HCT116 (cell line): ENCODE measurements at regions not wholly inside any gene's neighbourhood (a gene's known extent, or its start where the extent isn't known, plus 50 kb on each side); places are given as distances from the start of the nearest gene placed in this dataset.

Experiments
- ATAC-seq: fragments of 200-7000 bp; cut with Tn5 transposase; 2 replicates; pipeline ENCODE4 v1.9.1; 2020; ENCODE audit warnings: mild to moderate bottlenecking, moderate library complexity
- BruUV-seq: library from RNA; stranded (reverse); fragments of 400-500 nt; replicated peaks from 2 replicates; lab custom pipeline; 2021; lab: Mats Ljungman, UMichigan
- CTCF ChIA-PET: fragments of 300-600 bp; sonication (Branson Sonifier 250); formaldehyde crosslinking; loops from one replicate; lab custom pipeline; 2021; ENCODE audit warnings: antibody characterized with exemption; lab: Charles Lee
- POLR2A ChIA-PET: fragments of 300-600, 350-600 bp; sonication (Branson Sonifier 250); formaldehyde crosslinking; loops from one replicate; lab custom pipeline; 2021; ENCODE audit warnings: antibody characterized with exemption; lab: Charles Lee
- RAD21 ChIA-PET, 2 experiments: fragments of 300-600 bp; sonication (Branson Sonifier 250); formaldehyde crosslinking; loops; one replicate each; lab custom pipeline; 2023; ENCODE audit warnings: low total read pairs in 2 of 2; ENCODE audit not compliant: uncharacterized antibody in 2 of 2, unreplicated experiment in 2 of 2, low non-redundant PET in 1 of 2; lab: Charles Lee
- DNase-seq: peaks from one replicate; pipeline ENCODE4 v3.0.0-alpha.2; 2010; ENCODE audit warnings: low read depth, low spot score
- H2AFZ ChIP-seq: fragments of 200-600 bp; shearing (Covaris generic), sonication (generic); 2 replicates; pipeline ENCODE4 v1.6.1; 2017; ENCODE audit warnings: low read depth, mixed run types, mixed read lengths, antibody characterized with exemption, low read length; ENCODE audit not compliant: poor library complexity, severe bottlenecking
- H3K27ac ChIP-seq: 2 replicates; pipeline ENCODE4 v1.5.1; 2012; ENCODE audit warnings: low read depth, low read length
- H3K27me3 ChIP-seq: fragments of 200-600 bp; sonication (generic); 2 replicates; pipeline ENCODE4 v1.6.1; 2016; ENCODE audit warnings: mixed run types, low read length, mixed read lengths; ENCODE audit not compliant: insufficient read depth
- H3K36me3 ChIP-seq, 2 experiments: fragments of 200-500 bp in 1 of 2; fragments of 200-600 bp in 1 of 2; sonication (Bioruptor generic) in 1 of 2; sonication (generic) in 1 of 2; 2 replicates each; pipeline versions ENCODE4 v1.5.1 to v1.6.1; 2014 to 2016; ENCODE audit warnings: low read length in 2 of 2, inconsistent platforms in 1 of 2, mixed read lengths in 1 of 2, mixed run types in 1 of 2; ENCODE audit not compliant: insufficient read depth in 2 of 2, control insufficient read depth in 1 of 2
- H3K4me1 ChIP-seq, 2 experiments: fragments of 200-600 bp in 1 of 2; sonication (generic) in 1 of 2; 2 replicates each; pipeline versions ENCODE4 v1.5.1 to v1.6.1; 2012 to 2017; ENCODE audit warnings: low read length in 2 of 2, inconsistent platforms in 1 of 2, mild to moderate bottlenecking in 1 of 2, mixed read lengths in 1 of 2, mixed run types in 1 of 2, moderate library complexity in 1 of 2; ENCODE audit not compliant: insufficient read depth in 2 of 2, control insufficient read depth in 1 of 2
- H3K4me2 ChIP-seq: fragments of 200-600 bp; sonication (generic); 2 replicates; pipeline ENCODE4 v1.6.1; 2017; ENCODE audit warnings: mixed run types, low read length, mixed read lengths
- H3K4me3 ChIP-seq, 2 experiments: fragments of 200-600 bp in 1 of 2; sonication (generic) in 1 of 2; replicated peaks in 1 of 2; 2 replicates each; pipeline ENCODE4 v1.5.1; 2011 to 2016; ENCODE audit warnings: low read length in 2 of 2, control low read depth in 1 of 2, low read depth in 1 of 2, mild to moderate bottlenecking in 1 of 2, mixed read lengths in 1 of 2, mixed run types in 1 of 2
- H3K79me2 ChIP-seq: fragments of 200-600 bp; sonication (generic); 2 replicates; pipeline ENCODE4 v1.6.1; 2017; ENCODE audit warnings: mild to moderate bottlenecking, mixed run types, low read length, moderate library complexity, mixed read lengths; ENCODE audit not compliant: insufficient read depth
- H3K9ac ChIP-seq: fragments of 200-600 bp; sonication (generic); 2 replicates; pipeline ENCODE4 v1.6.1; 2016; ENCODE audit warnings: low read length, mixed read lengths
- H3K9me2 ChIP-seq: fragments of 200-600 bp; sonication (generic), shearing (Covaris generic); 2 replicates; pipeline ENCODE4 v1.6.1; 2017; ENCODE audit warnings: mixed run types, mild to moderate bottlenecking, moderate library complexity; ENCODE audit not compliant: insufficient read depth
- H3K9me3 ChIP-seq, 2 experiments: fragments of 200-500 bp in 1 of 2; fragments of 200-600 bp in 1 of 2; sonication (Bioruptor generic) in 1 of 2; sonication (generic) in 1 of 2; 2 replicates each; pipeline ENCODE4 v1.6.1; 2014 to 2017; ENCODE audit warnings: low read length in 2 of 2, mixed read lengths in 2 of 2, inconsistent platforms in 1 of 2, low read depth in 1 of 2, mild to moderate bottlenecking in 1 of 2, mixed run types in 1 of 2, moderate library complexity in 1 of 2; ENCODE audit not compliant: control insufficient read depth in 1 of 2, insufficient read depth in 1 of 2
- H4K20me1 ChIP-seq: fragments of 200-600 bp; sonication (generic), shearing (Covaris generic); 2 replicates; pipeline ENCODE4 v1.6.1; 2017; ENCODE audit warnings: mixed run types, mild to moderate bottlenecking, moderate library complexity; ENCODE audit not compliant: insufficient read depth
- CEBPB ChIP-seq: IDR thresholded peaks from 2 replicates; pipeline ENCODE4 v1.6.1; 2012; ENCODE audit warnings: low read depth
- EGR1 ChIP-seq: IDR thresholded peaks from 2 replicates; pipeline ENCODE4 v1.6.1; 2012; ENCODE audit warnings: low read depth
- ELF1 ChIP-seq: IDR thresholded peaks from 2 replicates; pipeline ENCODE4 v1.6.1; 2012; ENCODE audit warnings: low read depth, borderline replicate concordance
- JUND ChIP-seq: IDR thresholded peaks from 2 replicates; pipeline ENCODE4 v1.6.1; 2012
- RAD21 ChIP-seq: IDR thresholded peaks from 2 replicates; pipeline ENCODE4 v1.6.1; 2012; ENCODE audit warnings: low read depth, mild to moderate bottlenecking
- SIN3A ChIP-seq: IDR thresholded peaks from 2 replicates; pipeline ENCODE4 v1.6.1; 2012; ENCODE audit warnings: low read depth
- SRF ChIP-seq: IDR thresholded peaks from 2 replicates; pipeline ENCODE4 v1.6.1; 2012; ENCODE audit warnings: low read depth
- TCF7L2 ChIP-seq: IDR thresholded peaks from 2 replicates; pipeline ENCODE4 v1.7.0; 2011; ENCODE audit warnings: borderline replicate concordance, inconsistent platforms; ENCODE audit not compliant: insufficient read depth, insufficient read length; ENCODE audit errors: extremely low read depth
- YY1 ChIP-seq: IDR thresholded peaks from 2 replicates; pipeline ENCODE4 v1.6.1; 2011; ENCODE audit warnings: low read length, low read depth, moderate library complexity, mild to moderate bottlenecking; ENCODE audit not compliant: insufficient replicate concordance; ENCODE audit errors: extremely low read depth
- ZFX ChIP-seq: fragments of 450-650 bp; IDR thresholded peaks from 2 replicates; pipeline ENCODE4 v1.6.1; 2017
- ZNF274 ChIP-seq: fragments of 200-500 bp; sonication (Bioruptor generic); IDR thresholded peaks from 2 replicates; pipeline ENCODE4 v1.6.1; 2014; ENCODE audit warnings: mild to moderate bottlenecking, low read depth, low read length, inconsistent platforms
- intact Hi-C: fragments of 100-400 bp; cut with micrococcal nuclease; formaldehyde crosslinking; loops from 2 replicates; pipeline ENCODE4 v1.10.0; 2022
- TF ChIP-seq, protein P1 (sequence below), 3 experiments: fragments of 200-600 bp in 1 of 3; sonication (generic) in 1 of 3; IDR thresholded peaks in 2 of 3; conservative IDR thresholded peaks in 1 of 3; 2 replicates each; pipeline ENCODE4 v1.5.1; 2012 to 2017; ENCODE audit warnings: low read depth in 2 of 3, low read length in 2 of 3, antibody characterized with exemption in 1 of 3, borderline replicate concordance in 1 of 3, control low read depth in 1 of 3, mild to moderate bottlenecking in 1 of 3, mixed read lengths in 1 of 3, mixed run types in 1 of 3, moderate library complexity in 1 of 3; ENCODE audit not compliant: insufficient read depth in 1 of 3

DNA sequence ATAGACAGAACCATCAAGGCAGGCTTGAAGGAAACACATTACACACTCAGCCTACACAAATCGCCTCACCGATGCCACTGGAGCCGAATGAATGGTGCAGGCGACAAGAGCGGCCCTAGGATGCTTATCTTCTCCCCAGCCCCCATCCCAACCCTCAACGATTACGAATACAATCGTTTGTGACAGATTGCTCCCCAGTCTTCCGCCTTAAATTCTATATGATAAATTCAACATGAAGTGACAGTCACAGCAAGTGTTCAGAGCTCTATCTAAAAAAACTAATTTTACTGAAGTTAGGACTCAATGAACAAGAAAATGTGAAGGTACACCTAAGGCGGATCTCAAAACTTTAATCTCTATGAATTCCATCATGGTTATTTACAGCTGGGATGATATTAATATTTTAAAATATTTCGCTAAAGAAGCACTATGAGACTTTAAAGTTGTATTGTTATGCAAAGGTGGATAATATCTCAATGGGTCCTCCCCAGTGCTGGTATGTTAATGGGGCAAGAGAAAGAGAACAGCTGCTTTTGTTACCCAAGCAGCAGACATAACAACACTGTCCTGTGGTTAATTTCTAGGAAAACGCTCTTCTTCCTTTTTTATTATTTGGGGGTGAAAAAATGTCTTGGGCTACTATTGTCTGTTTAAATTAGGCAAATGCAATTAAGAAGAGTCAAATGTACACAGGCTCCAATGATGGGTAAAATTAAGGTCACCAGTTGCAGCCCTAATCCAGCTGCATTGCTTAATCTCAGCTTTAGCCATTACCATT lies 147.6 kb upstream of the NR2F2 start (continued):
- TF ChIP-seq SIN3A (no peak), YY1 (no peak), ZNF274 (no peak), SRF (no peak), JUND (no peak)

DNA sequence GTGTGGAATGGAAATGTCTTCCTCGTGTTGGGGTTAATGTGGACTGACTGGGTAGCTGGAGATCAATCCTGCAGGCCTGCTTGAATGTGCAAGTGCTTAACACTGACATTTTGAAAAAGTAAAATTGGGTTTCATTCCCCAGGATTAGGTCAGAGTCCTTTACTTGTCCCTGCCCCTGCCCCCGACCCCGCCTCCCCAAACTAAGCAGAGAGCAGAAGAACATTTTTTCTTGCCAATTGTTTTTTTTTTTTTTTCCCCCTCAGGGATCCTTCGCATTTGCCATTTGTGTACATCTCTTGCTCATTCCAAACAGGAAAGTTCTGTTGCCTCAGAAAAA lies 147.0 kb upstream of the NR2F2 start:
- Histone ChIP-seq H3K4me2 (no peak overlapping the region), H2AFZ (no peak overlapping the region), H3K36me3 (no peaks in the 10 kb centered on the region), H3K79me2 (no peaks in the 10 kb centered on the region), H4K20me1 (no peaks in the 10 kb centered on the region), H3K4me3 (no peak overlapping the region), H3K27me3 (no peaks in the 10 kb centered on the region), H3K9me2 (no peaks in the 10 kb centered on the region), H3K4me1 (peaks cover 0 to 6% of the 10 kb centered on the region in 2 experiments; a peak in 1 of 4 replicates), H3K9me3 (no peaks in the 10 kb centered on the region), H3K9ac (no peak overlapping the region), H3K27ac (no peak overlapping the region)
- ATAC-seq (no peak), DNase-seq (no peak)
- TF ChIP-seq CEBPB (no peak), RAD21 (no peak), TCF7L2 (no peak), JUND (no peak), EGR1 (no peak), SRF (no peak), ZFX (no peak), ELF1 (no peak)
- TF ChIP-seq, protein P1, sequence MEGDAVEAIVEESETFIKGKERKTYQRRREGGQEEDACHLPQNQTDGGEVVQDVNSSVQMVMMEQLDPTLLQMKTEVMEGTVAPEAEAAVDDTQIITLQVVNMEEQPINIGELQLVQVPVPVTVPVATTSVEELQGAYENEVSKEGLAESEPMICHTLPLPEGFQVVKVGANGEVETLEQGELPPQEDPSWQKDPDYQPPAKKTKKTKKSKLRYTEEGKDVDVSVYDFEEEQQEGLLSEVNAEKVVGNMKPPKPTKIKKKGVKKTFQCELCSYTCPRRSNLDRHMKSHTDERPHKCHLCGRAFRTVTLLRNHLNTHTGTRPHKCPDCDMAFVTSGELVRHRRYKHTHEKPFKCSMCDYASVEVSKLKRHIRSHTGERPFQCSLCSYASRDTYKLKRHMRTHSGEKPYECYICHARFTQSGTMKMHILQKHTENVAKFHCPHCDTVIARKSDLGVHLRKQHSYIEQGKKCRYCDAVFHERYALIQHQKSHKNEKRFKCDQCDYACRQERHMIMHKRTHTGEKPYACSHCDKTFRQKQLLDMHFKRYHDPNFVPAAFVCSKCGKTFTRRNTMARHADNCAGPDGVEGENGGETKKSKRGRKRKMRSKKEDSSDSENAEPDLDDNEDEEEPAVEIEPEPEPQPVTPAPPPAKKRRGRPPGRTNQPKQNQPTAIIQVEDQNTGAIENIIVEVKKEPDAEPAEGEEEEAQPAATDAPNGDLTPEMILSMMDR (IDR thresholded peaks at IDR 0.05 in 2 of 3, conservative IDR thresholded peaks at IDR 0.05 in 1 of 3; ENCODE audit: borderline replicate concordance in 1 of 3, insufficient read depth in 1 of 3, low read depth in 2 of 3, low read length in 2 of 3) = no peak
- ChIA-PET CTCF (interaction anchor here (0.6 kb wide), 1 partner anchor 153 kb away, joined by 3 read pairs; no protein-coding TSS in a partner anchor), POLR2A (no interaction called here), RAD21 (no interaction called here)
- intact Hi-C loops = no loop called here
- no TSS peak for BruUV-seq
